ENCODE measurements at regions not wholly inside any gene's neighbourhood (a gene's known extent, or its start where the extent isn't known, plus 50 kb on each side); places are given as distances from the start of the nearest gene placed in this dataset.

DNA sequence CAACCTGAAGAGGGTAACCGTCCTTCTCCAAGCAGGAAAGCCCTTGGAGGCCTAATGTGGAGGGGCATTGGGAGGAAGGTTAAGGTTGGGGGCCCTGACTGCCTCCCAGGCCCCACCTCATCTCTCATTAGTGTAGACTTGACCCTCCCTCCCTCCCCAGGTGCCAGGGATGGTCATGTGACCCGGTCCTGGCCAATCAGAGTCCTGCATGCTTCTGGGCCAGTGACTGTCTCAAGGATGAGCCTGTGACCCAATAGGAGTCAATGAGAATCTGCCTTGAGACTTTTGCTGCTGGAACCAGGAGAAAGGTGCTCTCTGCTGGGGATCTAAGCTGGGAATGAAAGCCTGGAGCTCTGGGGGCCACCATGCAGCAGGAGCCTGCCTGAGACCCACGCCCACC, 70.8 kb downstream of the NCOR2 start:
- H3K36me3 Mint-ChIP-seq: peaks cover 44 to 48% of the 10 kb centered on the region in 2 donors
- TF ChIP-seq, protein P1, sequence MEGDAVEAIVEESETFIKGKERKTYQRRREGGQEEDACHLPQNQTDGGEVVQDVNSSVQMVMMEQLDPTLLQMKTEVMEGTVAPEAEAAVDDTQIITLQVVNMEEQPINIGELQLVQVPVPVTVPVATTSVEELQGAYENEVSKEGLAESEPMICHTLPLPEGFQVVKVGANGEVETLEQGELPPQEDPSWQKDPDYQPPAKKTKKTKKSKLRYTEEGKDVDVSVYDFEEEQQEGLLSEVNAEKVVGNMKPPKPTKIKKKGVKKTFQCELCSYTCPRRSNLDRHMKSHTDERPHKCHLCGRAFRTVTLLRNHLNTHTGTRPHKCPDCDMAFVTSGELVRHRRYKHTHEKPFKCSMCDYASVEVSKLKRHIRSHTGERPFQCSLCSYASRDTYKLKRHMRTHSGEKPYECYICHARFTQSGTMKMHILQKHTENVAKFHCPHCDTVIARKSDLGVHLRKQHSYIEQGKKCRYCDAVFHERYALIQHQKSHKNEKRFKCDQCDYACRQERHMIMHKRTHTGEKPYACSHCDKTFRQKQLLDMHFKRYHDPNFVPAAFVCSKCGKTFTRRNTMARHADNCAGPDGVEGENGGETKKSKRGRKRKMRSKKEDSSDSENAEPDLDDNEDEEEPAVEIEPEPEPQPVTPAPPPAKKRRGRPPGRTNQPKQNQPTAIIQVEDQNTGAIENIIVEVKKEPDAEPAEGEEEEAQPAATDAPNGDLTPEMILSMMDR (IDR thresholded peaks at IDR 0.05): no peak
- H3K9me3 ChIP-seq (replicated peaks in 1 of 2; ENCODE audit: control insufficient read depth in 1 of 2, insufficient read depth in 1 of 2, low read length in 2 of 2): no peaks in the 10 kb centered on the region
- WGBS (ENCODE audit: insufficient coverage): 100% methylated on average over 2 of the region's 3 CpGs
- H3K4me3 Mint-ChIP-seq: no peak overlapping the region
- peaks cover 35 to 44% of the 10 kb centered on the region in 2 donors for H3K36me3 ChIP-seq (replicated peaks in 1 of 2; ENCODE audit: control insufficient read depth in 1 of 2, insufficient read depth in 2 of 2, low read length in 2 of 2)
- peaks cover 29 to 34% of the 10 kb centered on the region in 2 donors for H3K4me1 ChIP-seq (ENCODE audit: control insufficient read depth in 1 of 2, insufficient read depth in 2 of 2, low read length in 2 of 2)
- H3K4me1 Mint-ChIP-seq: peaks cover 44% of the 10 kb centered on the region
- peaks cover 0 to 4% (median 3%) of the 10 kb centered on the region in 3 donors for H3K27me3 Mint-ChIP-seq (ENCODE audit: low read depth in 3 of 3)
- H3K9ac ChIP-seq (ENCODE audit: insufficient read depth, low read length, poor library complexity, severe bottlenecking): no peak overlapping the region
- H3K4me3 ChIP-seq (replicated peaks in 1 of 3; ENCODE audit: low read depth in 2 of 3, low read length in 3 of 3): no peak overlapping the region
- no peak overlapping the region for H2AFZ ChIP-seq (ENCODE audit: insufficient read depth, low read depth, low read length, poor library complexity, severe bottlenecking)
- H4K20me1 ChIP-seq (ENCODE audit: insufficient read depth, low read length): peaks cover 100% of the 10 kb centered on the region
- DNase-seq: peak in 1 of 3 donors; percentile 28
- no peaks in the 10 kb centered on the region for H3K9me3 Mint-ChIP-seq
- peaks cover 100% of the 10 kb centered on the region for H3K79me2 ChIP-seq (ENCODE audit: insufficient read depth, low read length)
- H3K27me3 ChIP-seq (ENCODE audit: control insufficient read depth in 2 of 2, insufficient read depth in 2 of 2, low read length in 2 of 2): no peaks in the 10 kb centered on the region
- H3K27ac ChIP-seq (ENCODE audit: low read depth in 1 of 2, low read length in 2 of 2): peak overlapping the region in 1 of 2 donors; percentile 49
- intact Hi-C loops (cut with micrococcal nuclease): no loop called here
- peak overlapping the region in 2 of 7 donors; percentile 19 to 75 for H3K27ac Mint-ChIP-seq
- no peak overlapping the region for H3K4me2 ChIP-seq (replicated peaks; ENCODE audit: extremely low read depth, low read length, poor library complexity, severe bottlenecking)

DNA sequence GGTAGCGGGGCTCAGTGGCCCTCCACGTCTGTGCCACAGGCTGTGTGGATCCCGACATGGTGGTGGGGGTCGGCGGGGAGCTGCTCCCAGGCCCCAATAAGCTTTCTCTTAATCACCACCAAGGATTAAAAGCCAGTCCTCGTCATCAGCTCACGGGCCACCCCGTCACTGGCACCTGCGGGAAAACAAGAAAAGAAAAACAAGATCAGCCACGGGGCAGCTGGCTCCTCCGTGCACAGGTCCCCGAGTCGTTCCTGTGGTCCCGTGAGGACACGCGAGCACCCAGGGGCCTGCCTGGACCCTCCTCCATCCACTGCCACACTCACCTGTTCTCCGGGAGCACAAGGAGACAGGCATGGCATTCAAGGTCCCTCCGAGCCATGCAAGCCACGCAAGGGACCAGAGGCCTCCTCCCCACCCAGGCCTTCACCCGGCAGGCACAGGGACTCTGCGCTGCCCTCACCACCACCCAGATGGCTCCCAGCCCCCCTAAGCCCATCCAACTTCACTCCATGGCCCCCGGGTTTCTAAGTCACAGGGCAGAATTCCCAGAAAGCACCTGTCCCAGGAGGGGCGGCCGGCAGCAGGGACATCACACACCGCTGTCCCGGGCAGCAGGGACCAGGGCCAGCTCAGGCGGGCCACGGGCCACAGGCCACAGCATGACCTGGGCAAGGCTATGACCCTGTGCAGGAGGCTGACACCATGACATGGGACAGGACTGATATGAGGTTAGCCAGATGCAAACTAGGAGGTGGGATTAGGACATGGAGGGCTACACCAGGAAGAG, 72.0 kb downstream of the NCOR2 start:
- 95% methylated on average over 21 of the region's 28 CpGs for WGBS (ENCODE audit: insufficient coverage)
- H3K4me2 ChIP-seq (replicated peaks; ENCODE audit: extremely low read depth, low read length, poor library complexity, severe bottlenecking): no peak overlapping the region
- peaks cover 0 to 4% (median 3%) of the 10 kb centered on the region in 3 donors for H3K27me3 Mint-ChIP-seq (ENCODE audit: low read depth in 3 of 3)
- no peaks in the 10 kb centered on the region for H3K9me3 Mint-ChIP-seq
- H3K79me2 ChIP-seq (ENCODE audit: insufficient read depth, low read length): peaks cover 100% of the 10 kb centered on the region
- no peak overlapping the region for H3K9ac ChIP-seq (ENCODE audit: insufficient read depth, low read length, poor library complexity, severe bottlenecking)
- no peak overlapping the region for H3K4me3 Mint-ChIP-seq
- H3K4me1 ChIP-seq (ENCODE audit: control insufficient read depth in 1 of 2, insufficient read depth in 2 of 2, low read length in 2 of 2): peaks cover 29 to 34% of the 10 kb centered on the region in 2 donors
- no peak overlapping the region for H3K4me3 ChIP-seq (replicated peaks in 1 of 3; ENCODE audit: low read depth in 2 of 3, low read length in 3 of 3)
- no peaks in the 10 kb centered on the region for H3K9me3 ChIP-seq (replicated peaks in 1 of 2; ENCODE audit: control insufficient read depth in 1 of 2, insufficient read depth in 1 of 2, low read length in 2 of 2)
- intact Hi-C loops (cut with micrococcal nuclease): no loop called here
- H3K36me3 ChIP-seq (replicated peaks in 1 of 2; ENCODE audit: control insufficient read depth in 1 of 2, insufficient read depth in 2 of 2, low read length in 2 of 2): peaks cover 45 to 55% of the 10 kb centered on the region in 2 donors
- no peak overlapping the region for H3K27ac ChIP-seq (ENCODE audit: low read depth in 1 of 2, low read length in 2 of 2)
- peaks cover 51 to 52% of the 10 kb centered on the region in 2 donors for H3K36me3 Mint-ChIP-seq
- H3K27me3 ChIP-seq (ENCODE audit: control insufficient read depth in 2 of 2, insufficient read depth in 2 of 2, low read length in 2 of 2): no peaks in the 10 kb centered on the region
- TF ChIP-seq, protein P1 (IDR thresholded peaks at IDR 0.05): no peak
- DNase-seq: no peak
- H2AFZ ChIP-seq (ENCODE audit: insufficient read depth, low read depth, low read length, poor library complexity, severe bottlenecking): no peak overlapping the region
- H3K27ac Mint-ChIP-seq: peak overlapping the region in 2 of 7 donors; percentile 60 to 69
- H4K20me1 ChIP-seq (ENCODE audit: insufficient read depth, low read length): peaks cover 100% of the 10 kb centered on the region
- peaks cover 37% of the 10 kb centered on the region for H3K4me1 Mint-ChIP-seq
